HG03520 (cell line): ENCODE measurements at regions not wholly inside any gene's neighbourhood (a gene's known extent, or its start where the extent isn't known, plus 50 kb on each side); places are given as distances from the start of the nearest gene placed in this dataset.

Experiments
- ATAC-seq: cut with Tn5 transposase; IDR thresholded peaks from one replicate; pipeline ENCODE4 v1.9.1; 2021; ENCODE audit warnings: mild to moderate bottlenecking, moderate library complexity; ENCODE audit not compliant: unreplicated experiment

- no peak for ATAC-seq
These were observed 533.6 kb downstream of the GATA3 start for GRCh38 chr10:8588135-8588534.

- no peak for ATAC-seq
These were observed 536.0 kb downstream of the GATA3 start for GRCh38 chr10:8590518-8590917.

DNA sequence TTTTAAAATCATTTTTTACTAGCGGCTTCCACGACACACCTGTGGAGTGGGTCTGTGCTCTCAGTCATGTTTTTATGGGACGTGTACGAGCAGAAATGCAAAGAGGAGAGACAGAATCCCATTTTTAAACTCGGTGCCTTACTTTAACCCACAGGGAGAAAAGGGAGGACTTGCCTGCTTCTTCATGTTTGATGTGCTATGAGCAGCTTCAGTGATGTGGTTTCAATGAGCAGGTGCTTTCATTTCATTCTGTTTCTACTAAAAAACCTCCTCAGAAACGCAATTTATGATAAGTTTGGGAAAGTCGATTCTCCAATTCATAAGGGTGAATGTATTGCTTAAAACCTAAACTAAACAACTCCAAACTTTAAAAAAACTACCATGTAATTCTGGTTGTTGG, 537.2 kb downstream of the GATA3 start:
- no peak for ATAC-seq

- no peak for ATAC-seq
These were observed 539.7 kb downstream of the GATA3 start for GRCh38 chr10:8594176-8594575.

DNA sequence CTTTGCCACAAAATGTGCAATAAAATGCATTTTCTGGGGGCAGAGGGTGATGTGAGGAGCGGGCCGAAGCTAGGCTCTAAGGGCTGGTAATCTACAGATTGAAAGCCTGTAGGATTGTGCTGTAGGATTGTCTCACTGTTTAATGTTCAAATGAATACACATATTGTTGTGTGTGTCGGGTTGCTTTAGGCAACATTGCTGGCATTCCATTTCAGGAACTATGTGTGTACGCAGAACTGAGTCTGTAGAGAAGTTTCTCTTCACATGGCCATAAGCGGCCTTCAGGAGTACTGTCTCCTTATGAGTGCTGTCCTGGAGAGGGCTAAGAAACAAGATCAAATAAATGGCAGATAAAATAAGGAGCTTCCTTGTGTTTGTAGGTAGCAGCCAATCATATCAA, 540.2 kb downstream of the GATA3 start:
- no peak for ATAC-seq

DNA sequence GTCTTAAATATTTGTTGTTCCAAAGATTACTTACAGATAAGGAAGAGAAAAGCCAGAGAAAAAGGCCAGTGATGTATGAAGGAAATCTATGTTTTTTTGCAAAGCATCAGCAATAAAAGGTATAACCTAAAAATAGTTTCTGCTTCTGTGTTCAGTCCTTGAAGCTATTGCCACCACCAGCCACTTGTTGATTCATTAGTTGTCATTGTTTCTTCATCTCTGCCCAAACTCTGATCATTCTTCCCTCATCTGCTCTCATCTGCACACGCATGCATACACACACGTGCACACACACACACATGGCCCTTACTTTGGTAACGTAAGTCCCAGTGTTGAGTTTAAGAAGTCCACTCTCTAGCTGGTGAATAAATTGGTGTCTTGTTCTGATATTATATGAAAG, 540.7 kb downstream of the GATA3 start:
- no peak for ATAC-seq

GRCh38 chr10:8596929-8597472, 542.5 kb downstream of the GATA3 start:
- ATAC-seq = no peak

GRCh38 chr10:8600192-8600591, 545.7 kb downstream of the GATA3 start:
- ATAC-seq = no peak

- no peak for ATAC-seq
These were observed 548.3 kb downstream of the GATA3 start for GRCh38 chr10:8602821-8603220.

DNA sequence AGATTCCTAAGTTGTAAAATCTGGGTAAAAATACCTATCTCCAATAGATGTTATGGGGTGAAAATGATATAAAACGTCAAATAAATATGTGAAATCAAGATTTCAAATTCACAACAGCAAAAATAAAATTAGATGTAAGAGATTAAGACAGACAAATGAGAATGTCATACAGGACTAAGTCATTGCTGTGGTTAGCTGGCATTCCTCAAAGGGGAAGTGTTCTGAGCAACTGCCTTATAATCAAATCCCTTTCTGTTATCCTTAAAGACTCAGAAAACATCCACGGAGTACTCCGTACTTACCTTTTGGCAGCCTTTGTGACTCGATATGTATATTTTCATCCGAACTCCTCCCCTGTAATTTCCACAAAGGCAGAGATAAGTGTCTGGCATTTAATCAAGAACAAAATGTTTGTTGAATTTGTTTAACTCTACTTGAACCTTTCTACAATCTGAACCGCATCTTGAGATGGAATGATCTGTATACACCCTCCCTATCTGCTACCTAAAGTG, 559.6 kb downstream of the GATA3 start:
- no peak for ATAC-seq

- ATAC-seq = no peak
These were observed 560.6 kb downstream of the GATA3 start for GRCh38 chr10:8615118-8615517.

- ATAC-seq = peak; percentile 43
These were observed 561.7 kb downstream of the GATA3 start for GRCh38 chr10:8616166-8616565.

DNA sequence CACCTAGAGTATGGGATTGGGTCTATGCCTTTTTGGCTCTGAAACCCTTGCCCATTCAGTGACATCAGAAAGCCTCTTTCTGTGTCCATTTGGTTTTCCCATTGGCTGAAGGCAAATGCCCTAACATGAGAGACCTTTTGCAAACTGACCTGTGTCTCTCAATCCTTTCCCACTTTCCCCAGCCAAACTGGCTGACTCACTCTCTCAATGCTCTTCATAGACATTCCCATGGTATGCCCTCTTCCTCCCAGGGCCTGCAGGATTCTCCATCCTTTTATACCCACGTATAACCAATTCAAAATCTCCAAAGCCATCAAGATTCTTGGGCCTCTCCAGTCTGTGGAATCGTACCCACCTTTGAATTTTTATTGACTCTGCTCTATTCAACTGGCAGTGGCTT, 563.3 kb downstream of the GATA3 start:
- no peak for ATAC-seq

- ATAC-seq = no peak
These were observed 564.3 kb downstream of the GATA3 start for GRCh38 chr10:8618834-8619233.

GRCh38 chr10:8628351-8628750, 573.9 kb downstream of the GATA3 start:
- ATAC-seq = no peak

DNA sequence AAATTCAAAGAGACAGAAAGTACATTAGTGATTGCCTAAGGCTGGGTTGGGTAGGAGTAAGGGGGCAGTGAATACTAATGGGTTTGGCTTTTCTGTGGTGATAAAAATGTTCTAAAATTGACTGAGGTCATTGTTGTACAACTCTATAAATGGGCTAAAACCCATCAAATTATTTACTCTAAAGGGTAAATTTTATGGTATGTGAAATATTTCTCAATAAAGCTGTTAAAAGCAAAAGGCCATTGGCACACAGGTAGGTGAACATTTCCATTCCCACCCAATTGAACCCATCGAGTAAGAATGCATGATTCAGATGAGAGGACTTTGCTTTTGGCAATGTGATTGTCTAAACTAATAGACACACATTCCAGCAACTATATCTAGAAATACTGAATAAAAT, 579.4 kb downstream of the GATA3 start:
- no peak for ATAC-seq

DNA sequence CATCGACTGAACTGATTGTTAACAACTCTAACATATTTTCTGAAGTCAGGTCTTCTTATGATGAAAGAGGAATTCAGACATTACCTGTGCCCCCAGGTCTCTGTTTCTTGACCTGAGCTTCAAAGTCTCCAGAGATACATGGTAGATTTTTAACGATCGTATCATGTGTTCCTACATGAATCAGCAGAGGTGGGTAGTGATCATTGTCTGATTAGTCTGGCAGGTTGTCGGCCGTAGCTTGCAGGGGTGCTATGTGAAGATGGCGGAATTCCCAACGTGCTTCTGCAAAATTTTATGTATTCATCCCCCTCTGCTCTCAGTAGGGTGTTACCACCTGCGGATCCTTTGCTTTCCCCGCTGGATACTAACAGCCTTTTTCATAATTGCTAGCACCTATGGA, 581.9 kb downstream of the GATA3 start:
- ATAC-seq = no peak

- ATAC-seq = no peak
These were observed 583.2 kb downstream of the GATA3 start for GRCh38 chr10:8637640-8638039.

DNA sequence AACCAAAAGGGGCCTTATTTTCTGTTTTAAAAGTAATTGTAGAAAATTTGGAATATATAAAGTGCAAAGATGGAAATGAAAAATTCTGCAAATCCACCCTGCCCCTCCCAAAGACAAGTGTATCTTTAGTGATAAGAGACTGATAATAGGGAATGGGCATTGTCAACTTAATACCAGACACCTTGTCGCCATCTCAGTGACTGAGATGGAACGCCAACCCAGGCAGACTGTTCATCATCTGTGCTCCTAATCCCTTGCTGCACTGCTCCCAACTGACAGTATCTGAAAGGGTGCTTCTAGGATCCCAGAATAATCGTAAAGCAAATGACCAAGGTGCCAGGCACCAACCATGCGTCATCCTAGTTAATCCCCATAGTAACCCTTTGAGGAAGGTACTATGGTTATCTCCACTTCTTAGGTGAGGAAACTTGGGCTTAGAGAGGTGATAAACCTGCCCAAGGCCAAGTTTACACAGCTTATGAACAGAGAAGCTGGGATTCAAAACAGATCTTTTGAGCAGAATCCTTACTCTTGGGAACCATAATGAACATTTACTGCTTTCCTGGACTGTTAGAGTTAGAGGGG, 583.7 kb downstream of the GATA3 start:
- ATAC-seq = no peak

GRCh38 chr10:8639486-8640185, 585.1 kb downstream of the GATA3 start:
- no peak for ATAC-seq

DNA sequence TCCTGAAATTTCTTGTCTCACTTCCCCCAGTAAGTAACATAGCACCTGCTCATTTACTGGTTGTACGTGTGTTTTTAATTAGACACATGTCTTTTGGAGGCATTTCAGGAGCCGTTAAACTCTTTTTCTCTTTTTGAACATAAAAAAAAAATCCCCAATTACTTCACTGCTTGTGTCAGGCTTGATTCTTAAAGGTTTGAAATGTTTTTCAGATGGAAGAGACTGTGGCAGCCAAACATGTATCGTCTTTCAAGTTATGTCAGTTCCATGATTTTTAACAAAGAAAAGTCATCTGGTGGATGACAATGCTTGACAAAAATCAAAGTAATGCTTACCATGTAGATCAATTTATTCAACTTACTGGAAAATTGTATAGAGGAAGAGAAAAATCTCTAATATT, 585.8 kb downstream of the GATA3 start:
- ATAC-seq = no peak

DNA sequence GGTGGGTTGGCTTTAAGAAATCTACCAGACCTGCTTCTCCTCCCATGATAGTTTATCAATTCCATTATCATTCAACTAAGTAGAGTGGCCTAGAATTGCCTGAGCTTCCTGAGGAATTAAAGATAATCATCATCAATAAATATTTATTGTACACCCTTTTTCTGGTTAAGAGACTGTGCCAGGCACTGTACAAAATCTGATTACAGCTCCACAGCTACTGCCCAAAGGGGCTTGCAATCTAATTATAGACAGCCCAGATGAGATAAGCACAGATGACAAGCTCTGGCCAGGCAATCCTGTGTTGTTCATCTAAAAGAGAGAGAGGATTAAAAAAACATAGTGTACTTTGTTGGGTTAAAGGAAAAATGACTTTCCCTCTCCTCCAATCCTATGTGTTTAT, 586.4 kb downstream of the GATA3 start:
- ATAC-seq = no peak
